Right ventricle myocardium superior (tissue), 1 donor: ENCODE measurements at regions not wholly inside any gene's neighbourhood (a gene's known extent, or its start where the extent isn't known, plus 50 kb on each side); places are given as distances from the start of the nearest gene placed in this dataset.
A peak's percentile ranks its signal among the peaks of the same experiment; 100 is the strongest.

Experiments used
- ATAC-seq: fragments of 200-7000 bp; cut with Tn5 transposase; one replicate; pipeline ENCODE4 v1.9.1; 2020; ENCODE audit warnings: mild to moderate bottlenecking; ENCODE audit not compliant: poor library complexity
- DNase-seq: peaks from one replicate; pipeline ENCODE4 v3.0.0-alpha.2; 2020
- intact Hi-C: fragments of 100-400 bp; cut with DNase I; formaldehyde crosslinking; loops from one replicate; pipeline ENCODE4 v1.11.2; 2022
- donor health status: DM: no; HTN: yes; CAD: no; lungs with severe emphysema.

DNA sequence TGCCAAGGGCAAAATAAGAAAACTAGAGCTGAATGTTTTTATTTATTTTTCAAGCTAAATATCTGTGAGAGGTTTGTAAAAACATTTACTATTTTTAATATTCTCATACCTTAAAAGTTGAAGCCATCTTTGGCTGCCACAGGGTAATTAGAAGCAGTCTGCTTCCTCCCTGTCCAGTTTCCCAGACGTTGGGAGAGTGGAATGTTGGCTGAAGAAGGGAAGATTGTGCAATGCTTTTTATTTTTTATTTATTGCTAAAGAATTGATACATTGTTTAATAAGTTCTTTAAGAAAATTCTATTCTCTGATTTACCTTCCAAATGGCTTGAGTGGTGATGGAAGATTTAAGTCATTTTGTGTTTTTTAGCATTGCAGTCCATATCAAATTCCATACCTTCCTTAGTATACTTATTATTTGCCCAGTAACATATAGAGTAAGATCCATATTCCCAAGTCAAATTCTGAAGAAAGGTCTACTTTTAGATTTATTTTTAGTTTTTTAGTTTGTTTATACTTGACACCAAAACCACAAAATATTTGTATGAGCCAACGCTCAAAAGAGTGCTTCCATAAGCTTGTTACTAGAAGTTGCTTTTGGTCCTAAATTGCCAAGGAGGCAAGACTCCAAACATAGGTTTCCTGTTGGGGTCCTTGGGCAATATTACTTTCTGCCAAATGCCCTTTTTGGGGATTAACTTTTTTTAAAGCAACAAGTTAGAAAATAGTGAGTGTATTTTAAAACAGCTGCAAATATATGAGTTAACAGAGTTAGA, 124.0 kb upstream of the CPM start:
- intact Hi-C loops = no loop called here
- ATAC-seq = no peak
- DNase-seq = no peak

GRCh38 chr12:69057742-69058141, 124.8 kb upstream of the CPM start:
- DNase-seq (no peak), ATAC-seq (no peak)
- intact Hi-C loops = no loop called here

GRCh38 chr12:69059465-69060457, 126.8 kb upstream of the CPM start:
- DNase-seq (no peak), ATAC-seq (no peak)
- intact Hi-C loops = no loop called here

- ATAC-seq (no peak), DNase-seq (no peak)
- intact Hi-C loops = no loop called here
Observed at GRCh38 chr12:69061574-69061973, 128.6 kb upstream of the CPM start.

GRCh38 chr12:69062621-69063237, 129.8 kb upstream of the CPM start:
- intact Hi-C loops = no loop called here
- ATAC-seq (no peak), DNase-seq (no peak)

- DNase-seq = no peak
- intact Hi-C loops = loop anchor here (5.0 kb wide), 1 partner anchor 203 kb away; no protein-coding TSS in a partner anchor
- ATAC-seq = no peak
Observed at GRCh38 chr12:69064734-69065443, 131.9 kb upstream of the CPM start.

DNA sequence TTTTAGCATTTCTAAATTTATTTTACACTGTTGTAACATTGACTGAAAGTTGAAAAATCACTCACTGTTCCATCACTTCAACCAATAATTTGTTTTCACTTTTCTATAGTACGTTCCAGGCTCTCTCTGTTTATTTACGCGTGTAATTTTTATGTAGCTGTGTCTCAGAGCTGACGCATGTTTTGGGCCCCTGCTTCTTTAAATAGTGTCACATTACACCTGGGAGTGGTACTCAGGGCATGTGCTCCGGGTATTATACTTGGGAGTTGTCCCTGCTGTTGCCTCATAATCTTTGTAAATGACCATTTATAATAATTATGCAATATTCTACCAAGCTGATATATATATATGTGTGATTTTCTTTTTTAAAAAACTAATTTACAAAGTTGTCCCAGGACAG, 132.8 kb upstream of the CPM start:
- DNase-seq = no peak
- no peak for ATAC-seq
- intact Hi-C loops = loop anchor here (5.0 kb wide), 1 partner anchor 203 kb away; no protein-coding TSS in a partner anchor

DNA sequence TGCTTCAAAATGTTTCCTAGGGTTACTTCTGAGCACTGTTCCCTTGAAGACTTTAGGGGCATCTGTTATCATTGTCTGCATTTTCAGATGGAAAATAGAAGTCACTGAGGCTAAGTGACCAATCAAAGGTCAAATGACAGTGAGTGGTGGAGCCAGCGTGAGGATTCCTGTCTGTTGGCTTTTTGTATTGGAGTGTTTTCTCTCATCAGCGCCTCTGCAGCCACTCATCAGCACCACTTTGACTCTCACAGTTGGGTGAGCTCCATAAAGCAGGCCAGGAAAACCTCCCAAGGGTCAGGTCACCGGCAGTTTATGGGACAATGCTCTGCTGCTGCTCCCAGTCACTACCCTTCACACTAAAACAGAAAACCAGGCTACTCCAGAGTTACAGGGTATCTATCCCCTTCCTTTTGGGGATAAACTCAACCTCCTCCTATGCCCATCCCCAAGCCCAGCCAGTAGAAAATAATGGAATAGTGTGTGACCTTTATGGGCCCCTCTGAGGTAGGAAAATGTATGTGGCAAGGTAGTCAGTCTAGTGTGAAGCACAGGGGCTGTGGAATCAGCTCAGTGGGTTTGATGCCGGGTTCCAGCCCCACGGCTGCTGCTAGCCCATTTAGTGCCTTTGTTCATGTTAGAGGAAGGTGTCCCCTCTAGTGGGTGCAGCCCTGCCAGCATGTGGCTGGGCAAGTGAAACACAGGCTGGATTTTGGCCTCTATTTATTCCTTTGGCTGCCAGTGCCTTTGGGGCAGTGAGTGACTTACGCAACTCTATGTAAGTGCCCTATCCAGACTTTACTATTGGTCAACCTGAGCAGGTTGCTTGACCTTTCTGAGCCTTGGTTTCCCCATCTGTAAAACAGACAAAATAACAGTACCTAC, 133.8 kb upstream of the CPM start:
- DNase-seq (no peak), ATAC-seq (peak; percentile 87)
- intact Hi-C loops = loop anchor here (5.0 kb wide), 1 partner anchor 204 kb away; no protein-coding TSS in a partner anchor

DNA sequence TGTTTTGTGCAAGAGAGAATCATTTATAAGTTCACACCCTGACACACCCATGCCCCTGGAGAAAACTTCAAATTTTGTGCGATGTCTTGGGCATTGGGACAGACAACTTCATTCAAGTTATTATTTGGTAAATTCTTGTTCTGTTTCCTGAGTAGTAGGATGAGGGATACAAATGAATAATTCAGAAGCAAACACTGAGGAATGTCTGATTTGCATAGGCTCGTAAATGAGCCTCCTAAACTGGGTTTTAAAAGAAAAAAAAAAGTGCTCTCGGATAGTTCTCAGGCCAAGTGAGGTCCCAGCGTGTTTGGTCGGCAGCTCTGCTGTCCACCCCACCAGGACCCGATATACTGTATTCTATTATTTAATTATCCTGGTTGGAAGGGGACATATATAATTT, 134.7 kb upstream of the CPM start:
- no peak for DNase-seq
- intact Hi-C loops = loop anchor here (5.0 kb wide), 1 partner anchor 205 kb away; no protein-coding TSS in a partner anchor
- ATAC-seq = no peak

DNA sequence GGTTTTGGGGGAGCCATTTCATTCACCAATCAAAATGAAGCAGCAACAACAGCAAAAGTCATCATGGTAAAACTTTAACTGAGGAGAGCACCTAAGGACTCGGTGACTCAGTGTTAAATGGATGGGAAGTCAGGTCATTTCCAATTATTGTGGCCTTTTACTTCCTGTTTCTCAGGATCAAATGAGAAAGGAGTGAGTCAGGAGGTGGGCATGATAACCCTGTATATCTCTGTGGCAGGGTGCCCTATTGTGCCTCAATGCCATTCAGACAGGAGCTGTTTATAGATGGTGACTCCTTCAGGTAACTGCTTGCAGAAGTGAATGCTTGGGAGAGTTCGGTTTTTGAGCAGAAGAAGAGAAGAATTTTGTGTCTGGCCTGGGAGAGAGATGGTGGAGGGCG, 135.5 kb upstream of the CPM start:
- ATAC-seq (no peak), DNase-seq (no peak)
- intact Hi-C loops = loop anchor here (5.0 kb wide), 1 partner anchor 206 kb away; no protein-coding TSS in a partner anchor

- DNase-seq = no peak
- intact Hi-C loops = loop anchor here (5.0 kb wide), 1 partner anchor 207 kb away; no protein-coding TSS in a partner anchor
- no peak for ATAC-seq
Observed at GRCh38 chr12:69069479-69069878, 136.5 kb upstream of the CPM start.

DNA sequence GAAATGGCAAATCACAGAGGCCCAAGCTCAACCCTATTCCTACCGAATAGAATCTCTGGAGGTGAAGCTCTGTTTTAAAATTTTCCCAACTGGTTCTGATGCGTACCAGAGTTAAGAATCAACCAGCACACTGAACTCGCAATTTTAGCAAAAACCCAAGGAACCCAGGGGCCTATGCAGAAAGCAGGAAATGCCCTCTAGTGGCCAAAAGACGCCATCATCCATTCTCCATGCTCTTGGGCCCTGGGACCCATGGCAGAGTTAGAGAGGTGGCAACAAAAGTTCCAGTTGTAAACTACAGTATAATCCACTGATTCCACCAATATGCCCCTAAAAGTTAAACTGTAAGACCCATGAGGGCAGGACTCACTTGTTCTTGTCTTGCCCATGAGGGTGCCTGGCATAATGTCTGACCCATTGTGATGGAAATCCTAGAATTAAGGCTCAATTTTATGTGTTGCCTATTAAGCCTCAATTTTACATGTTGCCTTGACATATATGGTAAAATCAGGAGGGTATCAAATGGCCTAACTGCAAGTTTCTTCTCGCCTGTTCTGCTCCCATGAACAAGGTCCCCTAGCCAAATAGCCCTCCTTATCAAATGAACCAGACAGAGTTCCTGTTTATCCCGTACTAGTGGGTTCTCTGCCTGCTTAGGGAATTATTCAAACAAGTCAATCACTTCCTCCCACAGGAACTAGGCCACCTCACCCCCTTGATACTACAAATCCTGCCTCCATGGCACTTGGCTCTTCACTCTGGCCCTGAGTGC, 137.5 kb upstream of the CPM start:
- DNase-seq = no peak
- intact Hi-C loops = no loop called here
- ATAC-seq = peak; percentile 77

- intact Hi-C loops = no loop called here
- ATAC-seq = no peak
- DNase-seq = no peak
Observed at GRCh38 chr12:69071091-69071370, 138.1 kb upstream of the CPM start.

DNA sequence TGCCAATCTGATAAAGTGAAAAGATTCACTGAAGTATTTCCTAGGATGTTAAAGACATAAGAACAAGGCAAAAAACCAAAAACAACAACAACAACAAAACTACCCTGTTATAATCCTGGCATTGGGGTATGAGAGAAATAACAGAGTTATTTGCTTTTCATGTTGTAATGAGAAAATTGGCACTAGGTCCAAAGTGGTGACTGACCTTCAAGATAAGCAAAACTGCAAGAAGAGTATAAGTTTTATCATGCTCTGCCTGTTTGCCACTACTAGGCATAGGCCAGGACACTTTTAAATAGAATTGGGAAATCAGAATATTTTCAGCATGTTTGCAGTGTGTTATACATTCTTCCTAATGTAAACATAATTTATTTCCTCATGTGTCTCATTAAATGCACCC, 140.1 kb upstream of the CPM start:
- DNase-seq (no peak), ATAC-seq (no peak)
- intact Hi-C loops = no loop called here

GRCh38 chr12:69074556-69075349, 141.8 kb upstream of the CPM start:
- ATAC-seq (no peak), DNase-seq (no peak)
- intact Hi-C loops = no loop called here

DNA sequence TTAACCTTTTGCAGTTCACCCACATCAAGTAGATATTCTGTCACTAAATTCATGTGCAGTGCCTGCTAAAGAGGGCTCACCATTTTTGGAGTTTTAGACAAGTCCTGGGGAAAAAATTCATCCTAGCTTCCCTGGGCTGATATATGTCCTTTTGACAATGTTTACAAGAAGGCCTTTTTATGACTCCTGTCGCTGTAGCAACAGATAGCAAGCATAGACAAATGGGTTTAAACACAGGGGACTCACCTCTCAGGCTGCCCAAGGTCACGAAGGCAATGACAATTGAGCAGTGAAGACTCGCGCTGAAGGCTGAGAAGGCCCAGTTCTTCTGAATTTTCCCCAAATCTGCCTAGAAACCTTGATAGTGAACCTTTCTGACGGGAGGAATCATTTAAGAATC, 150.7 kb upstream of the CPM start:
- ATAC-seq = no peak
- intact Hi-C loops = no loop called here

More for the DNA sequence above, 150.7 kb upstream of the CPM start:
- no peak for DNase-seq
